IPS-20b (cell line): ENCODE measurements at regions not wholly inside any gene's neighbourhood (a gene's known extent, or its start where the extent isn't known, plus 50 kb on each side); places are given as distances from the start of the nearest gene placed in this dataset.

Source experiments
- H3K27ac ChIP-seq: one replicate; pipeline ENCODE4 v1.5.1; 2013; ENCODE audit warnings: low read length
- H3K27me3 ChIP-seq: 2 replicates; pipeline ENCODE4 v1.6.1; 2013; ENCODE audit warnings: mild to moderate bottlenecking, low read length, inconsistent platforms; ENCODE audit not compliant: insufficient read depth
- H3K36me3 ChIP-seq: 2 replicates; pipeline ENCODE4 v1.6.1; 2013; ENCODE audit warnings: low read depth, mild to moderate bottlenecking, inconsistent platforms, low read length, moderate library complexity; ENCODE audit not compliant: insufficient read depth
- H3K4me1 ChIP-seq: 2 replicates; pipeline ENCODE4 v1.6.1; 2013; ENCODE audit warnings: mild to moderate bottlenecking, control low read depth, inconsistent platforms, low read length, moderate library complexity; ENCODE audit not compliant: insufficient read depth
- H3K4me3 ChIP-seq: 2 replicates; pipeline ENCODE4 v1.5.1; 2013; ENCODE audit warnings: mild to moderate bottlenecking, low read length, inconsistent platforms
- H3K9ac ChIP-seq: 2 replicates; pipeline ENCODE4 v1.6.1; 2013; ENCODE audit warnings: low read depth, mild to moderate bottlenecking, inconsistent platforms, low read length, moderate library complexity
- H3K9me3 ChIP-seq: 2 replicates; pipeline ENCODE4 v1.6.1; 2013; ENCODE audit warnings: mild to moderate bottlenecking, low read depth, low read length, inconsistent platforms; ENCODE audit not compliant: insufficient read depth

- H3K36me3 ChIP-seq: no peaks in the 10 kb centered on the region
- no peak overlapping the region for H3K27ac ChIP-seq
- H3K27me3 ChIP-seq: peaks cover 5% of the 10 kb centered on the region; the same call in 1 of the 2 replicates
- no peak overlapping the region for H3K4me3 ChIP-seq
- no peaks in the 10 kb centered on the region; the same call in 1 of the 2 replicates for H3K9me3 ChIP-seq
- H3K4me1 ChIP-seq: no peaks in the 10 kb centered on the region
- H3K9ac ChIP-seq: no peak overlapping the region
Measured at GRCh38 chr5:126315341-126315740, 107.9 kb upstream of the GRAMD2B start.

- H3K9me3 ChIP-seq: no peaks in the 10 kb centered on the region
Measured at GRCh38 chr5:126332326-126332725, 90.9 kb upstream of the GRAMD2B start.

DNA sequence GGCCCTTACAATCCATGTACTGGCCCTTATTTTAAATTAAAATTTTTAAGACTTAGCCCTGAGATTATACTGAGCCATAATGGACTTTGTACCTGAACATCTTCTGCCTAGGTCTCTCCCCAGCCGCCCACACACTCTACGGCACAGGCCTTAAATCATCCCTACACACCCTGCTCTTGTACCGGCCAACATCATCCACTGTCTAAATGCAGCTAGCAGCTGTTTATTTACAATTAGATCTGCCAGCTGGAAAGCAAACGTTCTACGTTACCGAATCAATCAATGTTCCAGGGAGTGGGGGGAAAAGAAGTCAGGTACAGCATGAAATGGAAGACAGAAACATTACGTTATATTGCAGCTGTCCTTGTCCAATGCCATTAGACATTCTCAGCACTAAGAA is 88.4 kb upstream of the GRAMD2B start:
- Histone ChIP-seq H3K4me1 (no peaks in the 10 kb centered on the region), H3K9me3 (no peaks in the 10 kb centered on the region), H3K27ac (no peak overlapping the region), H3K27me3 (no peaks in the 10 kb centered on the region), H3K4me3 (no peak overlapping the region), H3K36me3 (no peaks in the 10 kb centered on the region), H3K9ac (no peak overlapping the region)

More at GRCh38 chr5:126332326-126332725, 90.9 kb upstream of the GRAMD2B start:
- Histone ChIP-seq H3K36me3 (no peaks in the 10 kb centered on the region), H3K9ac (no peak overlapping the region), H3K27me3 (no peaks in the 10 kb centered on the region), H3K27ac (no peak overlapping the region), H3K4me3 (no peak overlapping the region), H3K4me1 (no peaks in the 10 kb centered on the region)

DNA sequence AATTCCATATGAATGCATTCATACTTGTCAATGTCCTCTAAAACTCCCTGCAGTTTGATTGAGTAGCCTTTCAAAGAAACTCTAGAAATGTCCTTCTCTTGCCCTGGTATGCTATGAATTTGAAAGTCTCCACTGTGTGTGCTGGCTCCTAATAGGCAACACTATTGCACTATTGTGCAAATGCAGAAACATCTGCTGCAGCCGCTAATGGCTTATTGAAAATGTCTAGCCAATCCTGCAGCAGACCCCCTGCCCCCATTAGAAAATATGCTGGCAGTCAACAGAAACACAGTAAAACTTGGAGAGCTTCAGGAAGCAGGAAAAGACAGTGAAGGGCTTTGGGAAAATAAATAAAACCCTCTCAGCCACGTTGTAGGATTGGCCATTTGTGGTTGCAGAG is 87.3 kb upstream of the GRAMD2B start:
- Histone ChIP-seq H3K4me1 (no peaks in the 10 kb centered on the region), H3K27ac (no peak overlapping the region), H3K4me3 (no peak overlapping the region), H3K9ac (no peak overlapping the region), H3K36me3 (no peaks in the 10 kb centered on the region), H3K27me3 (no peaks in the 10 kb centered on the region), H3K9me3 (no peaks in the 10 kb centered on the region)

DNA sequence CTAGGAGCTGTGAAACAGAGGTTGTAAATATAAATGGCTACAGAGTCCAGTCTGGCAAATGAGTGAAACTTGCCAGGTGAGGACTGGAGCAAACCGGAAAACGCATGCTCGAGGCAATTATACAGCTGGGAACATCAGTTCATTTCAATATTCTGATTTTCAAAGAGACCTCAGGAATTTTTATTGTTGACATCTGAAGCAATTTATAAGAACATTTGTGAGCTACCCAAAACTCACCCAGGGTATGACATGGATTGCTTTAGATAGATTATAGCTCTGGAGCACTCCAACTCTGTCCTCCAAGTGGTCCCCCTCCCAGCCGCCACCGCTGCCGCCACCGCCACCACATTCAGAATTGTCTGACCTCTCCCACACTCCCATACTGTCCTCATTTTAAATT is 84.6 kb upstream of the GRAMD2B start:
- Histone ChIP-seq H3K4me3 (no peak overlapping the region), H3K9ac (no peak overlapping the region), H3K27me3 (no peaks in the 10 kb centered on the region), H3K9me3 (no peaks in the 10 kb centered on the region), H3K36me3 (no peaks in the 10 kb centered on the region), H3K27ac (no peak overlapping the region), H3K4me1 (no peaks in the 10 kb centered on the region)

DNA sequence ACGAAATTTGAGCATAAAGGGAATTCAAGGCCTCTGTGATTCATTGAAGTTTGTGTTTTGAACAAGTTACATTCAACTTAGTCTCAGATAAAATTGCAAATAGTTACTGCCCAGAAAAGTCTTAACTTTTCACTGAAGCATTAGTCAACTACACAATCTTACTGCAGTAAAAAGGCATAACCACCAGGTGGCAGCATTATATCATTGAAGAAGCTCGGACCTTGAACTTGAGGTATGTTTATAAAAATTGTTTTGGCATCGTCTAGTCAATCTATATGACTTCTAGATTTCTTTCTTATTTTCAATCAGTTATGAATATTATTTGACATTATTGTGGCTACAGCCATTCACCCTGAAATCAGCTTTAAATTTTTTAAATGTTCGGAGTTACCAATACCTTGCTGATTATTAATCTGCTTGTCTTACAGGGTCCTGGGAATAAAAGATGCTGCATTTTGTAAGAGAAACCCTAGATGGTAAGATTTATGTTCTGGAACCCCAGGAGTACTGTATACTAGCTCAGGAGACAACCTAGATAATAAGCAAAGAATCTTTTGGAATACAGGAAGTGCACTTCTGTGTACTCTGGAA is 83.9 kb upstream of the GRAMD2B start:
- Histone ChIP-seq H3K9me3 (no peaks in the 10 kb centered on the region), H3K36me3 (no peaks in the 10 kb centered on the region), H3K4me1 (no peaks in the 10 kb centered on the region), H3K9ac (no peak overlapping the region), H3K4me3 (no peak overlapping the region), H3K27me3 (no peaks in the 10 kb centered on the region), H3K27ac (no peak overlapping the region)

DNA sequence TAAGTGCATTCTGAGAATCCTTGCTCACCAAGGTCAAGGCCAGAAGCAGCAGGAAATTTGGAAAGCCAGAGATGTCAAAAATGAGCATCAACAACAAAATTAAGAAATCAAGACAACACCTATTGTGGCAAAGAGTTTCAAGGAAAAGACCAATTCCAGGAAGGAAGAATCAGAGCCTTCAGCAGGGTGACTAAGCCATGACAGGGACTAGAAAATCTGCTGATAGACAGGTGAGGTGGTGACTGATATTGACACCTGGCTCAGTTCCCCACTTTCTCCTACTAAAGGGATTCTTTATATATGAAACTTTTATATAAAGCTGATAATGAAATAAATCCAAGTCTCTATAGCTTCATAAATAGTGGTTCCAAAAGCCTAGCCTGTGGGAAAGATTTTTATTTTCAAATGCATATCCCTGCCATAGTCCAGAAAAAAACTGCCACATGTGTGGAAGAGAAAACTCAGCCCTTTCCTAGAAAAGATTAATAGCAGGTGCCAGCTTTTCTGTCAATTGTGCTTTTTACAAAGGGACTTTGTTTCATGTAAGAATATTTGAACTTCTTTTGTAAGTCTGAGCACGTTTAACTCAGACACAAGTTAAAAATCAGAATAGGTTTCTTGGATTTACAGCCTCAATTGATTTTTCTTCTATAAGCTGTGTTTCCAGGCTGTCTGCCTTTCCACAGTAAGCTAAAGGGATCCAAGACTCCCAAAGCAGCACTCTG is 81.1 kb upstream of the GRAMD2B start:
- H3K27ac ChIP-seq: no peak overlapping the region
- H3K36me3 ChIP-seq: no peaks in the 10 kb centered on the region
- H3K9me3 ChIP-seq: no peaks in the 10 kb centered on the region
- H3K4me1 ChIP-seq: no peaks in the 10 kb centered on the region
- no peak overlapping the region for H3K4me3 ChIP-seq
- no peaks in the 10 kb centered on the region for H3K27me3 ChIP-seq
- no peak overlapping the region for H3K9ac ChIP-seq

GRCh38 chr5:126348855-126349635 is 74.2 kb upstream of the GRAMD2B start:
- Histone ChIP-seq H3K9ac (0 out of 2 replicates have a peak overlapping the region, but pooled peaks have one; percentile 1), H3K4me3 (peak overlapping the region; percentile 5; the same call in 1 of the 2 replicates), H3K27me3 (no peaks in the 10 kb centered on the region), H3K9me3 (no peaks in the 10 kb centered on the region), H3K27ac (no peak overlapping the region), H3K4me1 (peaks cover 20% of the 10 kb centered on the region; the same call in 1 of the 2 replicates), H3K36me3 (no peaks in the 10 kb centered on the region)

DNA sequence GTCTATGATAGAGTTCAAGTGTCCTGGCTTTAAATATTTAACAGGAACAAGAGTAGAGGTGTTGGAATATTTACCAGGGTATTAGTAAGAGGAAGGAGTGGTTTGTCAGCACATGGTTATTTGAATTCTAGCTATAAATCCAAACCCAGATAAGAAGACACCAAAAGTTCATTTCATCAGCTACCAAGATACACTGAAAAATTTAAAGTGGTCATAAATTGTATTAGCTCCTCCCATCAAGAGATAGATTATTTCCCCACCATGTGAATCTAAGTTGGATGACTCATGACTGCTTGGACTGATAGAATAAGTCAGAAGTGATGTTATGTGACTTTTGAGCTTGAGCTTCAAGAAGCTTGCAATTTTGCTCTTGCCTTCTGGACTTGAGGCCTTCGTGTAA is 72.1 kb upstream of the GRAMD2B start:
- no peaks in the 10 kb centered on the region for H3K9me3 ChIP-seq
- H3K36me3 ChIP-seq: no peaks in the 10 kb centered on the region
- no peak overlapping the region for H3K4me3 ChIP-seq
- no peak overlapping the region for H3K9ac ChIP-seq
- H3K4me1 ChIP-seq: peaks cover 20% of the 10 kb centered on the region; the same call in 1 of the 2 replicates
- no peak overlapping the region for H3K27ac ChIP-seq
- H3K27me3 ChIP-seq: no peaks in the 10 kb centered on the region

DNA sequence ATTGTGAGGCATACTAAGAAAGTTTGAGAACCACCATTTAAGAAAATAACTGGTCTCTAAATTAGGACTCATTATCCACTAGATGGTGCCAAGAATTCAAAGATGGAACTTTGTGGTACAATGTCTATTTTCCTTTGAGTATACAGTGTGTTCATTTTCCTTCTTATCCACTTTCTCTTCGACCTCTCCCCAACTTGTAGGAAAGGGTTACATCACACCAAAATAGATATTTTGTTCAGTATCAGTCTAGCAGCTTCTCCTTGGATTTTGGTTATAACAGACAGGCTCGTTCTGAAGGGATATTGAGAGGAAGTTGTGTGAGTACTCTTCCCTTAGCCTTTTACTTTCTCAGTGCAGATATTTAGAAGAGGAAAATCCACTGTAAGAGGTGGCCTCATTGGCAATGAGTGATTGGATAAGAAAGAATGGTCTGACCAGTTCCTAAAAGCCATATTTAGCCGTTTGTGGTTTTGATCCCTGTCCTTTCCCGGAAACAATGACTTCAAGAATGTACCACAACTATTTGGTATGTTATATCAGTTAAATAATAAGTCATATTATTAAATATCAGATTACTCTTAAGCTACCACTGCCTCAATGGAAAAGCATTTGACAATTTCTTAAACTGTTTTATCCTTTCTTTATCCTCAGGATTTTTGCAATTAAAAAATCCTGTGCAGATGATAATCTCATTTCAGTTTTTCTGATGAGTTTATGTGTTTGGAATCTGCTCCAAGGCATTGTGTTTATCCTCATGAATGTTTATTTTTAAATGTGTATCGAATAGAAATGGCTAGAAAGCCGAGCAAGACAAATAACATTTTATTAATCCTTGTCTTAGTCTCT is 69.0 kb upstream of the GRAMD2B start:
- no peaks in the 10 kb centered on the region for H3K9me3 ChIP-seq
- no peak overlapping the region for H3K27ac ChIP-seq
- no peak overlapping the region for H3K4me3 ChIP-seq
- no peaks in the 10 kb centered on the region for H3K27me3 ChIP-seq
- H3K9ac ChIP-seq: no peak overlapping the region
- peaks cover 8% of the 10 kb centered on the region; the same call in 1 of the 2 replicates for H3K4me1 ChIP-seq
- H3K36me3 ChIP-seq: no peaks in the 10 kb centered on the region
